ENCODE measurements at regions not wholly inside any gene's neighbourhood (a gene's known extent, or its start where the extent isn't known, plus 50 kb on each side); places are given as distances from the start of the nearest gene placed in this dataset.

DNA sequence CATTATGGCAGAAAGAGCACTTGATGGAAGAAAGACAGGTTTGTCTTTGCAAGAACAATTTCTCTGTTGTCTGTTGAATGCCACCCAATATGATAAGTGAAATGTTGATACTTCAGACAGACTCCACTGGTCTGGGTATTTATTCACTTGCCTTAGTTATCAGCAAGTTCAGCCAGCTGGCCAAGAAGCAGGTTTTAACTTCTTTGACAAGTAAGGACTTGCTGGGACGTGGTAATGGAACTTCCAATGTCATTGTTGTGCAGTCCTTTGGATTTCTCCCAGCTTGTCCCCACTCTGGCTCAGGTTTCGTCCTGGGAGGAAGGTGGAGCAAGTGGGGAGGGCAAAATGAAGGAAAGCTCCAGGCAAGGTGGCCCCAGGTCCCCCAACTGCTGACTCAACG, 497.4 kb downstream of the RPS24 start (continued):
- TF ChIP-seq ELF1 (IDR thresholded peaks at IDR 0.05; ENCODE audit: borderline replicate concordance, low read depth), result no peak
- TF ChIP-seq, protein P1, sequence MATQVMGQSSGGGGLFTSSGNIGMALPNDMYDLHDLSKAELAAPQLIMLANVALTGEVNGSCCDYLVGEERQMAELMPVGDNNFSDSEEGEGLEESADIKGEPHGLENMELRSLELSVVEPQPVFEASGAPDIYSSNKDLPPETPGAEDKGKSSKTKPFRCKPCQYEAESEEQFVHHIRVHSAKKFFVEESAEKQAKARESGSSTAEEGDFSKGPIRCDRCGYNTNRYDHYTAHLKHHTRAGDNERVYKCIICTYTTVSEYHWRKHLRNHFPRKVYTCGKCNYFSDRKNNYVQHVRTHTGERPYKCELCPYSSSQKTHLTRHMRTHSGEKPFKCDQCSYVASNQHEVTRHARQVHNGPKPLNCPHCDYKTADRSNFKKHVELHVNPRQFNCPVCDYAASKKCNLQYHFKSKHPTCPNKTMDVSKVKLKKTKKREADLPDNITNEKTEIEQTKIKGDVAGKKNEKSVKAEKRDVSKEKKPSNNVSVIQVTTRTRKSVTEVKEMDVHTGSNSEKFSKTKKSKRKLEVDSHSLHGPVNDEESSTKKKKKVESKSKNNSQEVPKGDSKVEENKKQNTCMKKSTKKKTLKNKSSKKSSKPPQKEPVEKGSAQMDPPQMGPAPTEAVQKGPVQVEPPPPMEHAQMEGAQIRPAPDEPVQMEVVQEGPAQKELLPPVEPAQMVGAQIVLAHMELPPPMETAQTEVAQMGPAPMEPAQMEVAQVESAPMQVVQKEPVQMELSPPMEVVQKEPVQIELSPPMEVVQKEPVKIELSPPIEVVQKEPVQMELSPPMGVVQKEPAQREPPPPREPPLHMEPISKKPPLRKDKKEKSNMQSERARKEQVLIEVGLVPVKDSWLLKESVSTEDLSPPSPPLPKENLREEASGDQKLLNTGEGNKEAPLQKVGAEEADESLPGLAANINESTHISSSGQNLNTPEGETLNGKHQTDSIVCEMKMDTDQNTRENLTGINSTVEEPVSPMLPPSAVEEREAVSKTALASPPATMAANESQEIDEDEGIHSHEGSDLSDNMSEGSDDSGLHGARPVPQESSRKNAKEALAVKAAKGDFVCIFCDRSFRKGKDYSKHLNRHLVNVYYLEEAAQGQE (IDR thresholded peaks at IDR 0.05; ENCODE audit: low read depth), result no peak

DNA sequence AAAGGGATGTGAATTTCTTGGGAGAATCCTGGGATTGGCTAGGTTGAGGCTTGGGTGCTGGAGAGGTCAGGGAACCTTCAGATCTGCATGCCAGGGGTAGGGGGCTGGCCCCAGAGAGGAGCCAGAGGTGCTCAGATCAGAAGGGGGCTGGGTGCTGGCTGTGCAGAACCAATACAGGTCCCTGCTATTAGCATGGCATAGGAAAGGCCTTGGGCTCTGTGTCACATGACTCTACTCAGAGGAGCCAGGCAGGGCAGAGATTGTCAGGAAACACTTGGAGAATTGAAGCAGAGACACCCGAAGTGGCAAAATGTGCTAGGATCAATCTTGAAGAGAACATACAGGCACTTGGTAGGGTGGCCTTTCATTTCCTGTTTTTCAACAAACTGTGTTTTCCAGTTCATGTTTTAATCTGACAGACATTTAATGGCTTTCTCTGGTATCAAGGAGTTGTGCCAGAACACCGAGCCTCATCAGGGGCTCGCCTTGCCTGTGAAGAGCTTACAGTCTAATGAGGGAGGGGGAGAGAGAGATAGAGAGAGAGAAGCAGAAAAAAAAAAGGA, 498.9 kb downstream of the RPS24 start:
- Histone ChIP-seq H3K9ac (ENCODE audit: low read length) (no peak overlapping the region), H3K4me1 (ENCODE audit: control insufficient read depth in 1 of 2, insufficient read depth in 2 of 2, low read length in 2 of 2) (no peaks in the 10 kb centered on the region), H3K4me3 (replicated peaks in 1 of 2; ENCODE audit: low read depth in 1 of 2, low read length in 2 of 2) (no peak overlapping the region), H3K4me2 (ENCODE audit: low read length) (no peak overlapping the region), H3K9me2 (ENCODE audit: insufficient read depth) (no peaks in the 10 kb centered on the region), H3K27ac (ENCODE audit: low read depth, low read length) (no peak overlapping the region), H2AFZ (ENCODE audit: low read depth, low read length, poor library complexity, severe bottlenecking) (no peak overlapping the region), H3K36me3 (ENCODE audit: control insufficient read depth in 1 of 2, insufficient read depth in 2 of 2, low read length in 2 of 2) (no peaks in the 10 kb centered on the region), H3K79me2 (ENCODE audit: insufficient read depth, low read length) (no peaks in the 10 kb centered on the region), H3K27me3 (ENCODE audit: insufficient read depth, low read length) (no peaks in the 10 kb centered on the region), H3K9me3 (ENCODE audit: control insufficient read depth in 1 of 2, insufficient read depth in 1 of 2, low read depth in 1 of 2, low read length in 2 of 2) (no peaks in the 10 kb centered on the region), H4K20me1 (ENCODE audit: insufficient read depth) (no peaks in the 10 kb centered on the region)
- DNase-seq (ENCODE audit: low read depth, low spot score) (no peak), ATAC-seq (no peak)
- POLR2A ChIA-PET, result no interaction called here
- BruUV-seq (replicated peaks), result no TSS peak
- CTCF ChIA-PET, result no interaction called here
- intact Hi-C loops (cut with micrococcal nuclease), result no loop called here
- RAD21 ChIA-PET (ENCODE audit: low non-redundant PET in 1 of 2, low total read pairs in 2 of 2, uncharacterized antibody in 2 of 2, unreplicated experiment in 2 of 2), result no interaction called here
- no peak for TF ChIP-seq CEBPB (IDR thresholded peaks at IDR 0.05; ENCODE audit: low read depth)
- TF ChIP-seq SRF (IDR thresholded peaks at IDR 0.05; ENCODE audit: low read depth), result no peak
- TF ChIP-seq YY1 (IDR thresholded peaks at IDR 0.05; ENCODE audit: extremely low read depth, insufficient replicate concordance, low read depth, low read length), result no peak
- no peak for TF ChIP-seq ZNF274 (IDR thresholded peaks at IDR 0.05; ENCODE audit: low read depth, low read length)
- TF ChIP-seq CBX3 (IDR thresholded peaks at IDR 0.05; ENCODE audit: low read depth), result no peak
- no peak for TF ChIP-seq EZH2 (IDR thresholded peaks at IDR 0.05)
- TF ChIP-seq, protein P2, sequence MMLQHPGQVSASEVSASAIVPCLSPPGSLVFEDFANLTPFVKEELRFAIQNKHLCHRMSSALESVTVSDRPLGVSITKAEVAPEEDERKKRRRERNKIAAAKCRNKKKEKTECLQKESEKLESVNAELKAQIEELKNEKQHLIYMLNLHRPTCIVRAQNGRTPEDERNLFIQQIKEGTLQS (IDR thresholded peaks at IDR 0.05), result no peak
- TF ChIP-seq ZFX (IDR thresholded peaks at IDR 0.05), result no peak
- no peak for TF ChIP-seq FOSL1 (IDR thresholded peaks at IDR 0.05; ENCODE audit: low read depth)
- TF ChIP-seq, protein P3, sequence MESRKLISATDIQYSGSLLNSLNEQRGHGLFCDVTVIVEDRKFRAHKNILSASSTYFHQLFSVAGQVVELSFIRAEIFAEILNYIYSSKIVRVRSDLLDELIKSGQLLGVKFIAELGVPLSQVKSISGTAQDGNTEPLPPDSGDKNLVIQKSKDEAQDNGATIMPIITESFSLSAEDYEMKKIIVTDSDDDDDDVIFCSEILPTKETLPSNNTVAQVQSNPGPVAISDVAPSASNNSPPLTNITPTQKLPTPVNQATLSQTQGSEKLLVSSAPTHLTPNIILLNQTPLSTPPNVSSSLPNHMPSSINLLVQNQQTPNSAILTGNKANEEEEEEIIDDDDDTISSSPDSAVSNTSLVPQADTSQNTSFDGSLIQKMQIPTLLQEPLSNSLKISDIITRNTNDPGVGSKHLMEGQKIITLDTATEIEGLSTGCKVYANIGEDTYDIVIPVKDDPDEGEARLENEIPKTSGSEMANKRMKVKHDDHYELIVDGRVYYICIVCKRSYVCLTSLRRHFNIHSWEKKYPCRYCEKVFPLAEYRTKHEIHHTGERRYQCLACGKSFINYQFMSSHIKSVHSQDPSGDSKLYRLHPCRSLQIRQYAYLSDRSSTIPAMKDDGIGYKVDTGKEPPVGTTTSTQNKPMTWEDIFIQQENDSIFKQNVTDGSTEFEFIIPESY (IDR thresholded peaks at IDR 0.05; ENCODE audit: extremely low read depth, insufficient replicate concordance, low read length), result no peak
- TF ChIP-seq, protein P1 (IDR thresholded peaks at IDR 0.05; ENCODE audit: low read depth), result no peak
- no peak for TF ChIP-seq SIN3A (IDR thresholded peaks at IDR 0.05; ENCODE audit: low read depth)
- TF ChIP-seq EGR1 (IDR thresholded peaks at IDR 0.05; ENCODE audit: low read depth), result no peak
- TF ChIP-seq SP1 (IDR thresholded peaks at IDR 0.05; ENCODE audit: low read depth), result no peak
- no peak for TF ChIP-seq JUND (IDR thresholded peaks at IDR 0.05)

Data from HCT116 (cell line).